Upper lobe of left lung (tissue), 4 donors: ENCODE measurements at regions not wholly inside any gene's neighbourhood (a gene's known extent, or its start where the extent isn't known, plus 50 kb on each side); places are given as distances from the start of the nearest gene placed in this dataset.

ENCODE experiments used
- EP300 ChIP-seq, 4 donors: sonication (generic); formaldehyde crosslinking; IDR thresholded peaks; one replicate each; pipeline ENCODE4 v1.5.1; 2017; ENCODE audit warnings: antibody characterized with exemption in 4 of 4, control low read depth in 2 of 4
- POLR2A ChIP-seq, 4 donors: fragments of 450-650 bp; IDR thresholded peaks; one replicate each; pipeline ENCODE4 v1.5.1; 2016 to 2017; ENCODE audit warnings: antibody characterized with exemption in 4 of 4, mild to moderate bottlenecking in 2 of 4
- POLR2AphosphoS5 ChIP-seq, 2 donors: sonication (generic); formaldehyde crosslinking; IDR thresholded peaks; one replicate each; pipeline ENCODE4 v1.5.1; 2017; ENCODE audit warnings: antibody characterized with exemption in 2 of 2
- TF ChIP-seq, protein P1 (sequence below), 6 experiments: fragments of 450-650 bp in 4 of 6; fragments of 200-600 bp in 2 of 6; sonication (generic) in 2 of 6; IDR thresholded peaks; one replicate each; pipeline ENCODE4 v1.5.1; 2016 to 2019; ENCODE audit warnings: antibody characterized with exemption in 6 of 6

DNA sequence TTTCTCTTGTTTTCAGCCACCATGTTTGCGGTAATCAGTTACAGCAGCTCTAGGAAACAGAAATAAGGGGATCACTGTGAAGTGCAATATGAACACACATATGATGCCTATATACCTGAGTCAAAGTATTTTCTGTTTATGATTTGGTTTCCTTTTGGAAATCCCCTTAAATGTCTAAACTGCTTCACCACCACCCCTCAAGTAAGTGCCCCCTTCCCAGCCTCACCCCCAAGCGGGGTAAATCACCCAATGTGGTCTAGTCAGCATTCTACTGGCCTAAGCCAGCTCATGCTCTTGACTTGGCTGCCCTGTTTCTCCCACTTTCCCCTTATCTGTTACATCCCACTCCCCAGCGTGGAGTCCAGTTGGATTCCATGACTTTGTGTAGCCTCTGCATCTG is 176.5 kb downstream of the QDPR start:
- TF ChIP-seq POLR2AphosphoS5 (IDR thresholded peaks at IDR 0.05) (no peak), EP300 (IDR thresholded peaks at IDR 0.05) (no peak), POLR2A (IDR thresholded peaks at IDR 0.05) (no peak)
- TF ChIP-seq, protein P1, sequence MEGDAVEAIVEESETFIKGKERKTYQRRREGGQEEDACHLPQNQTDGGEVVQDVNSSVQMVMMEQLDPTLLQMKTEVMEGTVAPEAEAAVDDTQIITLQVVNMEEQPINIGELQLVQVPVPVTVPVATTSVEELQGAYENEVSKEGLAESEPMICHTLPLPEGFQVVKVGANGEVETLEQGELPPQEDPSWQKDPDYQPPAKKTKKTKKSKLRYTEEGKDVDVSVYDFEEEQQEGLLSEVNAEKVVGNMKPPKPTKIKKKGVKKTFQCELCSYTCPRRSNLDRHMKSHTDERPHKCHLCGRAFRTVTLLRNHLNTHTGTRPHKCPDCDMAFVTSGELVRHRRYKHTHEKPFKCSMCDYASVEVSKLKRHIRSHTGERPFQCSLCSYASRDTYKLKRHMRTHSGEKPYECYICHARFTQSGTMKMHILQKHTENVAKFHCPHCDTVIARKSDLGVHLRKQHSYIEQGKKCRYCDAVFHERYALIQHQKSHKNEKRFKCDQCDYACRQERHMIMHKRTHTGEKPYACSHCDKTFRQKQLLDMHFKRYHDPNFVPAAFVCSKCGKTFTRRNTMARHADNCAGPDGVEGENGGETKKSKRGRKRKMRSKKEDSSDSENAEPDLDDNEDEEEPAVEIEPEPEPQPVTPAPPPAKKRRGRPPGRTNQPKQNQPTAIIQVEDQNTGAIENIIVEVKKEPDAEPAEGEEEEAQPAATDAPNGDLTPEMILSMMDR (IDR thresholded peaks at IDR 0.05), result no peak
